ENCODE measurements at regions not wholly inside any gene's neighbourhood (a gene's known extent, or its start where the extent isn't known, plus 50 kb on each side); places are given as distances from the start of the nearest gene placed in this dataset.
"Not testable (repeated sequence)": the region's sequence is repeated elsewhere in the genome, so short reads cannot be mapped to it uniquely, and the experiment has no call there.

DNA sequence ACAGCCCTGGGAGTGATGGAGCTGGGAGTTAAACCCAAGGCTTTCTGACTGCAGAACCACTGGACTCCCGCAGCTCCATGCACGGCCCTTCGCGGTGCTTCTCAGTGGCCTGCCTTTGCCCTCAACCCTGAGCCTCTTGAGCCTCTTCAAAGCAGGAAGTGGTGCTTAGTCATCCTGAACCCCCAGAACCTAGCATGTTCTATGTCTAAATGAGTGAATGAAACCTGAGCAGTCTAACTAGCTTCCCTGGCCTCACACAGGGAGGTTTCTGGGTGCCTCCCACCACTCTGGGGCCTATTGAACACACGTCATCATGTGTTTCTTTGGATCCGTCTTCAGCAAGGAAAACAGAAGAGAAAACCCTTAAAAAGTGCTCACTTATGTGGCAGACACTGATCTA, 117.9 kb upstream of the SFSWAP start:
- DNase-seq: no peak

GRCh38 chr12:131593406-131593805, 117.5 kb upstream of the SFSWAP start:
- DNase-seq: no peak

- no peak for DNase-seq
These were observed 114.8 kb upstream of the SFSWAP start for GRCh38 chr12:131596115-131596514.

GRCh38 chr12:131597333-131597732, 113.6 kb upstream of the SFSWAP start:
- DNase-seq: peak; percentile 60

GRCh38 chr12:131598717-131599116, 112.2 kb upstream of the SFSWAP start:
- no peak for DNase-seq

- DNase-seq: no peak
These were observed 111.4 kb upstream of the SFSWAP start for GRCh38 chr12:131599190-131600159.

DNA sequence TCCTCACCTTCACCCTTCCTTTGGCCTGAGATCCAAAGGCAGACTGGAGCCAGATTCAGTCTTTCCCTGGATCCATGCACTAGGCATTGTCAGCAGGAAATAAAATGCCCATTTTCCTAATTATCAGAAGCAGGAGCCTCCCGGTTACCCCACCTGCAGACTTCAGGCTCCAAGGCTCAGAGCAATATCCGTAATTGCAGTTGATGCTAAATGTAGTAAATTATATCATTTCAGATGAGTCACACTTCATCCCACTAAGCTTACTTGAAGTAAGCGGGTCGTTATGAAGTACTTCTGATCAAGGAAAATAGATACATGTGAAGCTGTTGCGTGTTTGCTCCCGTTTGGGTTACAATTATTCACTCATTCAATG, 110.7 kb upstream of the SFSWAP start:
- no peak for DNase-seq

GRCh38 chr12:131601499-131601898, 109.4 kb upstream of the SFSWAP start:
- not testable (repeated sequence) for DNase-seq

DNA sequence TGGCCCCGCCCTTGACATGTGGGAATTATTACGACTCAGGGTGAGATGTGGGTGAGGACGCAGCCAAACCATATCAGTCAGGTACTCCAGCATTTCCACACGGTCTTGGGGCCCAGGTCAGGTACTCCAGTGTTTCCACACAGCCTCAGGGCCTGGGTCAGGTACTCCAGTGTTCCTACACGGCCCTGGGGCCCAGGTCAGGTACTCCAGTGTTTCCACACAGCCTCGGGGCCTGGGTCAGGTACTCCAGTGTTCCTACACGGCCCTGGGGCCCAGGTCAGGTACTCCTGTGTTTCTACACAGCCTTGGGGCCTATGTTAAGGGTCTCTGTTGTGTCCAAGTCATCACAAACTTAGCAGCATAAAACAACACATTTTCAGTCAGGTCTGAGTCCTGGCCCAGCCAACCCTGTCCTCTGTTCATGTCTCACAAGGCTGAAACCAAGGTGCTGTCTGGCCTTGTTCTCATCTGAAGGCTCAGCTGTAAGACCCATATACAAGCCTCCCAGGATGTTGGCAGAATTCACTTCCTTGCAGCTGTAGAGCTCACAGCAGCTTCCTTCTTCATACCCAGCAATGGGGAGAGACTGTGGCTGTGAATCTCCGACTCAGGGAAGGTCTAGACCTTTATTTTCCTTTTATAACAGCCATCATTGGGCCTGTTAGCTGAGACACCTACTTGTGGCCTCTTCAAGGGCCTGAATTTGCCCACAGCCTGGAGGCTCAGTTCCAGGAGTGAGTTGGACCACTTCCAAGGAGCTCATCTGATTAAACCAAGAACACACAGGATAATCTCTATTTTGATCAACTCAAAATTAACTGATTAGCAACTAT, 107.6 kb upstream of the SFSWAP start:
- peak; percentile 15 for DNase-seq

DNA sequence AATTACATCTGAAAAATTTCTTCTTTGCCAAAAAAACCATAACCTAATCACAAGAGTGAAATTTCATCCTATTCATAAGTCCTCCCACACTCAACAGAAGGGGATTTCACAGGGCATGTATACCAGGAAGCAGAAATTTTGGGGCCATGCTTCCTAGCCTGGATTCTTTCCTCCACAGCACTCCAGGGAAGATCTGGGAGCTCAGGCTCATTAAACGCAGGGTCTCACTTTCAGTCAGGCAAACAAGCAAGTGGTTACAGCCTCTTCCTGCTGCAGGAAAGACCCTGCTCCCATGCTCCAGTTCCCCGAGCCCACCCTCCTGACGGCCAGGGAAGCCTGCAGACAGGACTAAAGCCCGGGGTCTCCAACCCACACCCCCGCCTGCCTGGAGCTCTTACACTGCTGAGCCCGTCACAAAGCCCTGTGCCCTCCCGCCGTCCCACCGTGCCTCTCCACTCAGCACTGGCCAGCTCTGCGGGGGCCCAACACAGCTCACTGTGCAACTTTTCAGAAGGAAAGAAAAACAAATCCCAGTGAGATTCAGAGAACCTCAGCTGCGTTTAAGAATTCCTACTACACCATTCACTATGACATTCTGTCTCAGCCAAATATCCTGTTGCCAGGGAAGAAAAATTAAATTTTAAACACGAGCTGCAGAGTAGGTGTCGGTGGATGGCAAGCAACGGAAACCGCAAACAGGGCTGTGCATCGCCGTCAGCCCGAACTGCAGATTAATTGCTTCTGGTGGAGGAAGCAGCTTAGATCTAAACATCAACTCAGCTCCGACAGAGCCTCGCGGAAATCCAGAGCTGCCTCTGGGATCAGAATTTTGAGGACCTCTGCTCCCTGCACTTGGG, 106.7 kb upstream of the SFSWAP start:
- DNase-seq: peak; percentile 50

GRCh38 chr12:131604859-131605258, 106.0 kb upstream of the SFSWAP start:
- no peak for DNase-seq

- no peak for DNase-seq
These were observed 105.5 kb upstream of the SFSWAP start for GRCh38 chr12:131605304-131605829.

DNA sequence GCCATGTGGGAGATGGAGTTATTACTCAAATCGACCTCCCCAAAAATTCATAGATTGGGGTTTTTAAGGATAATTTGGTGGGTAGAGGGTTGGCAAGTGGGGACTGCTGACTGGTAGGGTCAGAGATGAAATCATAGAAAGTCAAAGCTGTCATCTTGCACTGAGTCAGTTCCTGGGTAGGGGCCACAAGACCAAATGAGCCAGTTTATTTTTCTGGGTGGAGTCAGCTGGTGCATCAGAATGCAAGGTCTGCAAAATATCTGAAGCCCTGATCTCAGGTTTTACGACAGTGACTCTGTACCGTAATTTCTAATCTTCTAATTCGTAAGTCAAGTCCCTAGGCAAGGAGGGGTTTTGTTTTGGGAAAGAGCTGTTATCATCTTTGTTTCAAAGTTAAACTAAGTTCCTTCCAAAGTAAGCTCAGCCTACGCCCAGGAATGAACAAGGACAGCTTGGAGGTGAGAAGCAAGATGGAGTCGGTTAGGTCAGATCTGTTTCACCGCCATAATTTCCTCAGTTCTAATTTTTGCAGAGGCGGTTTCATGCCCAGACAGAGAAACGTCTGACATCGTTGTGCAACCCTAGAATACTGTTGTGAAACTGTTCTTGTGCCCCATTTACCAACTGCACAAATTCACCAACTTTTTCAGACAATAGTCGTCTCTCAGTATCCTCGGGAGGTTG, 104.5 kb upstream of the SFSWAP start:
- DNase-seq: no peak

- no peak for DNase-seq
These were observed 103.0 kb upstream of the SFSWAP start for GRCh38 chr12:131607658-131608447.

DNA sequence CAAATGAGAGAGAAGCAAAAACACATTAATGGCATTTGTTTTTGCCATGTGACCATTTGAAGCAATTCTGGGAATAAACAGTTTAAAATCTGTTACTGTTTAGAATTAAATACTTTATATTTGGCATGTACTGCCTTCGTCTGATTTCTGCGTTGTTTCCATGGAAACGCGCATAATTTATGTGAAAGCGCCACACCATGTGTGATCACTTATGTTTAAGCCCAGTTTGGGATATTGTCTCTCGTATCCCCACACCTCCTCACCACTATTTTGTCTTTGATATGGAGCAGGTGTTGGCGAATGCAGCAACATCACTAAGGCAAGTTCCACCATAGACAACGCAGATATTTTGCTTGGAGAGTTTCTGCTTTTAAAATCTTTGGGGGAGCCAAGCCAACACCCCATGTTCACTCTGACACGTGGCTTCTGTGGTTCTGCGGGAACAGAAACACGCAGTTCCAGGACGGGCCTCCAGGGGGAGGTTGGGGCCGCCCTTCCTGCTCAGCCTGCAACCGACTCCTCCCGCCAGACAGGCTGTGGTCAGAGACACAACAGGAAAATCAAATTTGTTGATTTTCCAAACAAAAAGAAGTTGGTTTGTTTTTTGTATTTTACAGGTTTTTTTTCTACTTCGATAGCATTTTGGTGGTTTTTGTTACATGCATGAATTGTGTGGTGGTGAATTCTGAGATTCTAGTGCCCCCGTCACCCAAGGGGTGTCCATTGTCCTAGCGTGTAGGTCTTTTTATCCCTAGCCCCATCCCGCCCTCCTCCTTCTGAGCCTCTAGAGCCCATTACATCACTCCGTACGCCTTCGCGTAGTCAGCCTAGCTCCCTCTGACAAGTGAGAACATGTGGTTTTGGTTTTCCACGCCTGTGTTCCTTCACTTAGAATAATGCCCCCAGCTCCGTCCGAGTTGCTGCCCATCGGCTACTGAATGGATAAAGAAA, 101.9 kb upstream of the SFSWAP start:
- DNase-seq: peak; percentile 89

- DNase-seq: no peak
These were observed 101.1 kb upstream of the SFSWAP start for GRCh38 chr12:131609762-131610161.

GRCh38 chr12:131610181-131610580, 100.7 kb upstream of the SFSWAP start:
- no peak for DNase-seq

- no peak for DNase-seq
These were observed 100.0 kb upstream of the SFSWAP start for GRCh38 chr12:131610891-131611290.

- no peak for DNase-seq
These were observed 99.3 kb upstream of the SFSWAP start for GRCh38 chr12:131611416-131612091.

All from eye (tissue), 1 donor.